ENCODE measurements at regions not wholly inside any gene's neighbourhood (a gene's known extent, or its start where the extent isn't known, plus 50 kb on each side); places are given as distances from the start of the nearest gene placed in this dataset.

DNA sequence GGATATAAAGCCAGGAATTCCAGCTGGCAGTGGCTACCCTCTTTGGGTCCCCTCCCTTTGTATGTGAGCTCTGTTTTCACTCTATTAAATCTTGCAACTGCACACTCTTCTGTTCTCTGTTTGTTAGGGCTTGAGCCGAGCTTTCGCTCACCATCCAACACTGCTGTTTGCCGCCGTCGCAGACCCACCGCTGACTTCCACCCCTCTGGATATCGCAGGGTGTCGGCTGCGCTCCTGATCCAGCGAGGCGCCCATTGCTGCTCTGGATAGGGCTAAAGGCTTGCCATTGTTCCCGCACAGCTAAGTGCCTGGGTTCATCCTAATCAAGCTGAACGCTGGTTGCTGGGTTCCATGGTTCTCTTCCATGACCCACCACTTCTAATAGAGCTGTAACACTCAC, 1433.5 kb upstream of the ADGRB3 start:
- TF ChIP-seq, protein P1, sequence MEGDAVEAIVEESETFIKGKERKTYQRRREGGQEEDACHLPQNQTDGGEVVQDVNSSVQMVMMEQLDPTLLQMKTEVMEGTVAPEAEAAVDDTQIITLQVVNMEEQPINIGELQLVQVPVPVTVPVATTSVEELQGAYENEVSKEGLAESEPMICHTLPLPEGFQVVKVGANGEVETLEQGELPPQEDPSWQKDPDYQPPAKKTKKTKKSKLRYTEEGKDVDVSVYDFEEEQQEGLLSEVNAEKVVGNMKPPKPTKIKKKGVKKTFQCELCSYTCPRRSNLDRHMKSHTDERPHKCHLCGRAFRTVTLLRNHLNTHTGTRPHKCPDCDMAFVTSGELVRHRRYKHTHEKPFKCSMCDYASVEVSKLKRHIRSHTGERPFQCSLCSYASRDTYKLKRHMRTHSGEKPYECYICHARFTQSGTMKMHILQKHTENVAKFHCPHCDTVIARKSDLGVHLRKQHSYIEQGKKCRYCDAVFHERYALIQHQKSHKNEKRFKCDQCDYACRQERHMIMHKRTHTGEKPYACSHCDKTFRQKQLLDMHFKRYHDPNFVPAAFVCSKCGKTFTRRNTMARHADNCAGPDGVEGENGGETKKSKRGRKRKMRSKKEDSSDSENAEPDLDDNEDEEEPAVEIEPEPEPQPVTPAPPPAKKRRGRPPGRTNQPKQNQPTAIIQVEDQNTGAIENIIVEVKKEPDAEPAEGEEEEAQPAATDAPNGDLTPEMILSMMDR (IDR thresholded peaks at IDR 0.05) = no peak
- no peak for TF ChIP-seq POLR2A (IDR thresholded peaks at IDR 0.05)

Measured in prostate gland (tissue), 2 donors.